Colonic mucosa (tissue), 4 donors: ENCODE measurements at regions not wholly inside any gene's neighbourhood (a gene's known extent, or its start where the extent isn't known, plus 50 kb on each side); places are given as distances from the start of the nearest gene placed in this dataset.

ENCODE experiments used
- DNase-seq: peaks from one replicate; pipeline ENCODE4 v3.0.0-alpha.2; 2020
- H3K27ac ChIP-seq: fragments of 200-600 bp; one replicate; pipeline ENCODE4 v1.8.0; 2021
- H3K27me3 ChIP-seq: fragments of 200-600 bp; one replicate; pipeline ENCODE4 v1.8.0; 2021
- H3K36me3 ChIP-seq: fragments of 200-600 bp; one replicate; pipeline ENCODE4 v1.8.0; 2021
- H3K4me1 ChIP-seq: fragments of 200-600 bp; one replicate; pipeline ENCODE4 v1.8.0; 2021; ENCODE audit warnings: mild to moderate bottlenecking
- H3K4me3 ChIP-seq: fragments of 200-600 bp; one replicate; pipeline ENCODE4 v1.8.0; 2021
- H3K9ac ChIP-seq, 2 donors: one replicate each; pipeline ENCODE4 v1.7.0; 2013; ENCODE audit warnings: control low read depth in 2 of 2, low read depth in 2 of 2, low read length in 2 of 2
- H3K9me3 ChIP-seq: fragments of 200-600 bp; one replicate; pipeline ENCODE4 v1.8.0; 2021
- CTCF ChIP-seq: fragments of 200-600 bp; IDR thresholded peaks from one replicate; pipeline ENCODE4 v1.8.0; 2022; ENCODE audit warnings: antibody characterized with exemption, mild to moderate bottlenecking
- intact Hi-C: fragments of 100-400 bp; cut with DNase I; formaldehyde crosslinking; loops from one replicate; pipeline ENCODE4 v1.14.1; 2022
- donor health status: healthy.
- donor health status: DM: no; HTN: no; CAD: no.
- donor health status: DM: no; HTN: no; CAD: no.

GRCh38 chr22:26846645-26847044 is 189.3 kb downstream of the MIAT start:
- intact Hi-C loops: no loop called here
- DNase-seq: no peak
- TF ChIP-seq CTCF: no peak
- Histone ChIP-seq H3K9ac (no peak overlapping the region), H3K4me1 (no peaks in the 10 kb centered on the region), H3K9me3 (no peaks in the 10 kb centered on the region), H3K27me3 (no peaks in the 10 kb centered on the region), H3K27ac (no peak overlapping the region), H3K4me3 (no peak overlapping the region), H3K36me3 (no peaks in the 10 kb centered on the region)

GRCh38 chr22:26847046-26847445 is 189.7 kb downstream of the MIAT start:
- no peaks in the 10 kb centered on the region for H3K9me3 ChIP-seq
- DNase-seq: no peak
- H3K9ac ChIP-seq: no peak overlapping the region
- no peak overlapping the region for H3K4me3 ChIP-seq
- H3K4me1 ChIP-seq: no peaks in the 10 kb centered on the region
- no peak overlapping the region for H3K27ac ChIP-seq
- intact Hi-C loops: no loop called here
- no peak for TF ChIP-seq CTCF
- H3K27me3 ChIP-seq: no peaks in the 10 kb centered on the region
- H3K36me3 ChIP-seq: no peaks in the 10 kb centered on the region

- no peak for DNase-seq
- no peak overlapping the region for H3K27ac ChIP-seq
- intact Hi-C loops: no loop called here
- no peaks in the 10 kb centered on the region for H3K9me3 ChIP-seq
- no peak overlapping the region for H3K9ac ChIP-seq
- H3K4me1 ChIP-seq: no peaks in the 10 kb centered on the region
- no peak overlapping the region for H3K4me3 ChIP-seq
- H3K27me3 ChIP-seq: no peaks in the 10 kb centered on the region
- no peaks in the 10 kb centered on the region for H3K36me3 ChIP-seq
- TF ChIP-seq CTCF: no peak
These were observed 190.4 kb downstream of the MIAT start for GRCh38 chr22:26847816-26848215.

- intact Hi-C loops: no loop called here
- Histone ChIP-seq H3K36me3 (no peaks in the 10 kb centered on the region), H3K9me3 (no peaks in the 10 kb centered on the region), H3K9ac (no peak overlapping the region), H3K4me1 (no peaks in the 10 kb centered on the region), H3K27ac (no peak overlapping the region), H3K4me3 (no peak overlapping the region), H3K27me3 (no peaks in the 10 kb centered on the region)
- no peak for TF ChIP-seq CTCF
- DNase-seq: no peak
These were observed 191.0 kb downstream of the MIAT start for GRCh38 chr22:26848244-26848920.

GRCh38 chr22:26849575-26849974 is 192.2 kb downstream of the MIAT start:
- no peak for TF ChIP-seq CTCF
- DNase-seq: no peak

More at GRCh38 chr22:26849575-26849974, 192.2 kb downstream of the MIAT start:
- H3K27ac ChIP-seq: no peak overlapping the region
- H3K36me3 ChIP-seq: no peaks in the 10 kb centered on the region
- no peaks in the 10 kb centered on the region for H3K27me3 ChIP-seq
- intact Hi-C loops: no loop called here
- no peak overlapping the region for H3K9ac ChIP-seq
- H3K4me1 ChIP-seq: no peaks in the 10 kb centered on the region
- no peak overlapping the region for H3K4me3 ChIP-seq
- no peaks in the 10 kb centered on the region for H3K9me3 ChIP-seq
